GM21528 (cell line): ENCODE measurements at regions not wholly inside any gene's neighbourhood (a gene's known extent, or its start where the extent isn't known, plus 50 kb on each side); places are given as distances from the start of the nearest gene placed in this dataset.

ENCODE experiments used
- ATAC-seq: cut with Tn5 transposase; IDR thresholded peaks from one replicate; pipeline ENCODE4 v1.9.1; 2021; ENCODE audit warnings: mild to moderate bottlenecking, moderate library complexity; ENCODE audit not compliant: unreplicated experiment, low FRiP score

- no peak for ATAC-seq
Measured at GRCh38 chr1:195941795-195942194, 666.4 kb downstream of the KCNT2 start.

DNA sequence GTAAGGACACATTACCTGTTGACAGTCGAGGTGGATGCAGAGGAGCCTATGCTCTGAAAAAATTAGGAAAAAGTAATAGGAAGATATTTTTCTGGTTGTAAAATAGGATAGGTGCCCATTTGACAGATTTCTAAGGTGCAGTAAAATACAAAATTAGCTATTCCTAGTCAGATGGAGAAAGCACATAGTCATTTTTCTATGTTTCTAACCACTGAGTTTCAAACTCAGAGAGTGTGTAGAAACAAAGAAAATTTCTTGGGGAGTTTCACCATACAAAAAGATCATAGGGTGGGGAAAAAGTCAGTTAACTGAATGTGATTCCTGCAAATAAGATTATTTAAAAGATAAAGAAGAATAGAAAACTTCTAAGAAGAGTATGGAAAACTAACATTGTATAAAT, 666.9 kb downstream of the KCNT2 start:
- ATAC-seq, result no peak

DNA sequence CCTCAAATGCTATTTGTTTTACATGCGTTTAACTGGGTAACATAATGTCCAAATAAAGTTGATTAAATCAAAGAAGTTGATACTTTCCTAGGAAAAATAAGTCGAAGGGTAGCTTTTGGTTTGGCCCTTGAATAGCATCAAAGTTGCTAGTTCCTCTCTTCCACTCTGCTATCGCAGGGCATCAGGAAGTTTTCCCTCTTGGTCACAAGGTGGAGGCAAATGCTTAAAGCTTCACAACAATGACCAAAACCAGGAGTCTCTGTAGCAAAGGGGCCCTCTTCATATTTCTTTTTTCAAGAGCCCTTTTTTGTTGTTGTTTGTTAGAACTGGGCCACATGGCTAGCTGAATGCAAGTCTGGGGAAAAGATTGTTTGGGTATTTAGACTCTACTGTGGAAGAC, 668.4 kb downstream of the KCNT2 start:
- ATAC-seq, result no peak

DNA sequence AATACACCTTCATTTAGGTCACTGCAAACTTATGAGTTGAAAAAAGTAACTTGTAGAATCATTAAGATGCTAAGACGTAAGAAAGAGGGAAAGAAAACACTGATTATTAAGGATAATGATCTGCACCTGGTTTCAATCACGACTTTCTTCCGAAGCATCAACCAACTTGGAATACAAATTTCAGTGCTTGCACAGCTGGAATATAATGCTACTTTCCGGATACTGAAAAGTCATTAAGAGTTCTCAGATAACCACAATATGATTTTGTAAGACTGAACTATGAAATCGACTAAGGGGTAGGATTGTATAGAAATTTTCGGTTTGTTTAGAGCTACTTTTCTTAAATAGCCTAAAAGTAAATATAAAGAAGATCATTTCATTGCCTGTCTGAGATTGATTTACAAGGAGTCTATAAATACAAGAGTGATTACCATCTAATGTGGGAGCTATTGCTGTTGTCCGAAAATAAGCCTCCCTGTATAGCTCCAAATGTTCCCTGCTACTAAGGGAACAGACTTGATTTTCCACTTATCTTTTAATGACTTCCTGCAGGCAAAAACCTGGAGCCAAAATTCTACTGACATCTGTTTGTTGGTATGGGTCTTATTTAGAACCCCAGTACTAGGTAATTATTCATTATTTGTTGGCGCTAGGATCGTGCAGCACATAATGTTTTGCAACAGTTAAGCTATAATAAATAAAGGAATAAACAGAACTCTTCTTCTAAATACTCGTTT, 673.3 kb downstream of the KCNT2 start:
- no peak for ATAC-seq

GRCh38 chr1:195933835-195934234, 674.4 kb downstream of the KCNT2 start:
- ATAC-seq, result no peak

DNA sequence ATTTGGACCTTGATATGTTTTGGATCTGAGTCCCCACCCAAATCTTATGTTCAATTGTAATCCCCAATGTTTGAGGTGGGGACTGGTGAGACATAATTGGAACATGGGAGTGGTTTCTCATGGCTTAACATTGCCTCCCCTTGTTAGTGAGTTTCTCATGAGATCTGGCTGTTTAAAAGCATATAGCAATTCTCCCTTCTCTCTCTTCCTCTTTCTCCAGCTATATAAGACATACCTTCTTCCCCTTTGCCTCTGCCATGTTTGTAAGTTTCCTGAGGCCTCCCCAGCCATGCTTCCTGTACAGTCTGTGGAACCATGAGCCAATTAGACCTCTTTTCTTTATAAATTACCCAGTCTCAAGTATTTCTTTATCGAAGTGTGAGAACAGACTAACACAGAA, 692.4 kb downstream of the KCNT2 start:
- ATAC-seq, result no peak

GRCh38 chr1:195909061-195909460, 699.2 kb downstream of the KCNT2 start:
- no peak for ATAC-seq

DNA sequence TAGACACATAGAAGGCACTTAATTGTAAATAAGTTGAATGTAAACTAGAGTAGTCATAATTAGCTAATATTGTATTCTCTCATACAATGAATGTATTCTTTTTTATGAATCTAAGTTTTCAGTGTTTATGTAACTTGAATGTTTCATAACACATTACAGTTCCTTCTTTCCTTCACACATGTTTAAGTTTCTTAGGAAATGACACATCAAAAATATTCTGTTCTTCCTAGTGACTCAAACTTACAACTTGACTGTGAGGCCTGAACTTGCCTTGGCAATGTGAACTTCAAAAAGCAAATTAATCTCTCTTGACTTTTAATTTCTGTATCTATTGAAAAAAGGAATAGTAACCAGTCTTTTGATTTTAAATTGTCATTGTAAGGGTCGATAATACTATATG, 700.1 kb downstream of the KCNT2 start:
- no peak for ATAC-seq

DNA sequence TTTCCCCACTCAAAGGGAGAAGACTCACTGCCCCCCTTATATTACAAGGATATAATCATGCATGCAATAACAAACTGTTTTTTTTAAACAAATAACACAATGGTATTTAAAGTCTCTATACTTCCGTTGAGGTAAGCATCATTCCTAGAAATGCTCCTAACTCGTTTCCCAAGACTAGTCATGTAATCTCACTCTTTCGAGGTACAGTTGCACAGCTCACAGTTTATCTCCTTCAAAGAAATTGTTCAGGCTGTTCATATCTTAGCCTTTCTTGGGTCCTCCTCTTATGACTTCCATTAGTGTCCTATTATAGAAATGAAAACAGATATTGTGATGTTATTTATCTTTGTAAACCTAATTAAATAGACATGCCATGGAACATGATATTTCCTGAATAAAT, 705.0 kb downstream of the KCNT2 start:
- ATAC-seq, result no peak

DNA sequence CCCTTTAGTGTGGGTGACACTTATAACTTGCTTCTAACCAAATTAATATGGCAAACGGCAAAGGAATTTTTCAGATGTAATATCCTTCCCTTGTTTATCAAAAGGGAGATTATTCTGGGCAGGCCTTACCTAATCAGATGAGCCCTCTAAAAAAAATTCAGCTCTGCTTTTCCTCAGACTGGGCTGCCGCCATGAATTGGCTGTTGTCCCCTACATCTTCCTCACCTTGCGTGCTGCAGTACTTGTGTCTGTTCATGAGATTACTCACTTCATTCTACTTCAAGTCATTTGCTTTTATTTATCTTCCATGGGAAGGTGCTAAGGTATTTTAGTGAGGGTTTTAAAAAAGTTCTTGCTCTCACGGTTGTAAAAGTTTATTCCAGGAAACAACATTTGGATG, 705.5 kb downstream of the KCNT2 start:
- ATAC-seq, result no peak

DNA sequence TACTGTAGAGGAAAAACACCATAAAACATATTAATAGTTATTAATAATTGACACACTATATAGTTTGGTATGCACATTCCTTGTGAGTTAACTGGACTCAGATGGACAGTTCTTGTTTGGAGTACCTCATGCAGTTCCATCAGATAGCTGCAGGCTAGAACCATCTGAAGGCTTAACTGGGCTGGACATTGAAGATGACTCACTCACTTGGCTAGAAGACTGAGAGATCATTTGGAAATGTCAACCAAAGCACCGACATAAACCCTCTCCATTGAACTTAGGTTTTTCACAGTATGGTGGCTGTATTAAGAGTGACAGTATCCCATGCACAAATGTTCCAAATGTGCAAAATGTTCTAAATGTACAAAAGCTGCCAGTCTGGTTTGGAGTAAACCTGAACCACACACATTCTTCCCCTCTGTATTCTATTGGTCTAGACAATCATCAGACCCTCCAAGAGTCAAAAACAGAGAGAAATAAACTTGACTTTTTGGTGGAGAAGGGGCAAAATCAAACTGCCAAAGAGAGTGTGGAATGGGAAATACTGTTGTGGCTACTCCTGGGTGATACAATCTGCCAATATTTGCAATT, 708.4 kb downstream of the KCNT2 start:
- ATAC-seq, result no peak

DNA sequence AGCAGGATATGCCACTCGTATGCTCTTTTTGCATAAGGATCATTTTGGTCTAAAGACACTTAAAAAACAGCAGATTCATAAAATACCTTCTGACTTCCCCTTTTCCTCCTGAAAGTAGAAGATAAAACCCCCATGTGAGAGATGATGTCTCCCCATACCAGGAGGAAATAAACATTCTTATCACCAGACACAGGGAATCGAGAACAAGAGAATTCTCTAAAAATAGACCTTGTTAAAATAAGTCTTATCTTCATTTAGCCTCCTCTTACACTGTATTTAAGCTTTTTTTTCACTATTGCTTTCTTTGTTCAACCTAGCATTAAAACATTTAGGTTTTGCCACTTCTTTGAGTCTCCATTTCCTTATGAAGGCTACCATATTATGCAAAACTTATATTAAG, 709.3 kb downstream of the KCNT2 start:
- ATAC-seq, result no peak

DNA sequence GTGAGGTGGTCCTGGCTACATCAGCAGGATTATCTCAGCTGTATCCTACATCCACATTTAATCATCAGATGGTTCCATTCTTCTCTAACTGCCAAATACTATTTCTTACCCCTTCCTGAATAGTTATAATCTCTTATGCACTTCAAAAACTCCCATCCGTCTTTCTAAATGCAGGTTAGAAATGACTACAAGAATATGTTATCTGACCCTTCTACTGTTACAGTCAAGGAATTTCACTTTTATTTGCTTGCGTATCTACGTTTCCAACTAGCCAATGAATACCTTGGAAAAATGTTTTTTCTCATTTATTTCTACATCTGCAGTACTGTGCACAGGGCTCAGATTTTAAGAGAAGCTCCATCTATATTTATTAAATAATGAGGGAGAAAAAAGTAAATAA, 709.9 kb downstream of the KCNT2 start:
- no peak for ATAC-seq

DNA sequence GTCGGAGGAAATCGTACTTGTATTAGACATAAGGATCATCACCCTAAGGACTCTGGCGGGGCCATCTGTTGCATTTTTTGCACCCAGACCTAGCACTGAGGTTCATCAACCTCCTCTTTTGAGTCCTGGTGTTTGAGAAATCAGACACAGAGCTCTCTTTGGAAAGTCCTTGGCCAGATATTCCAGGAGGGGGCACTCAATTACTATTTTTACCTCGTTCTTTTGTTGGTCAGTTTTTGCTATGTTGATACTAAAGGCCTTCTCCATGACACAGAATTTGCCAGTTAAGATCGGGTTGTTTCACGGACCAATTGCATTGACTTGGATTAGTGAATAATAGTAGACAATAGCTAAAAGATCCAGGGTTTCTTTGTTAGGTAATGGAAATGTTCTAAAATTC, 711.2 kb downstream of the KCNT2 start:
- no peak for ATAC-seq

DNA sequence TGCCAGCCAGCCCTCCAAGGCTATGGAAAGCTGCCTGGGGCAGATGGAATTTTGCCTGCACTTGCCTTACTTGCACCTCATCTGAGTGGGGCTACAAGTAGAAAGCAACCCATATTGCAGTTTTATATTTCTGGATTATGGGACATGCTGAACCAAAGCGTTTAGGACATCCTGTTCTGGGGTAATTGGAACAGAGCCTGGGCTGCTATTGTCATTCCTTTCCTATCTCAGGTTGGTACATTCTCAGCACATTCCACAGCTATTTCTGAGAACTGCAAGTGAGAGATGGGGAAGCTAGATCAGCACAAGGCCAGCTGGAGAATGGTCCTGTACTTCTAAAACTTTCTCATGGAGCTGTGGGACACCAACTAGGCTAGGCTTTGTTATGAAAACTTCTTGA, 713.8 kb downstream of the KCNT2 start:
- ATAC-seq, result no peak

- ATAC-seq, result no peak
Measured at GRCh38 chr1:195886000-195886399, 722.2 kb downstream of the KCNT2 start.

GRCh38 chr1:195878478-195878877, 729.8 kb downstream of the KCNT2 start:
- ATAC-seq, result no peak

DNA sequence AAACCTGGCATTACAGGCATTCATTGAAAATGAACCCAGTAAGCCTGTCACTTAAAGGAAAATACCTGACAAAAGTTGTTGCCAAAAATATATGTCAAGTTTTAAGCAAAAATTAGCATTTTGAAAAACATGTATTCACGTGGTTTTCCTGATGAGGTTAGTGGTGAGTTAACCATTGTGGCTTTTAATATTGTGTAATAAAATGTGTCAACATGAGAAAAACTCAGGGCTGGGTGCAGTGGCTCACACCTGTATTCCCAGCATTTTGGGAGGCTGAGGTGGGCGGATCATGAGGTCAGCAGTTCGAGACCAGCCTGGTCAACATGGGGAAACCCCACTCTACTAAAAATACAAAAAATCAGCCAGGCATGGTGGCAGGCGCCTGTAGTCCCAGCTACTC, 731.4 kb downstream of the KCNT2 start:
- ATAC-seq, result no peak

GRCh38 chr1:195872376-195872775, 735.9 kb downstream of the KCNT2 start:
- ATAC-seq, result no peak

DNA sequence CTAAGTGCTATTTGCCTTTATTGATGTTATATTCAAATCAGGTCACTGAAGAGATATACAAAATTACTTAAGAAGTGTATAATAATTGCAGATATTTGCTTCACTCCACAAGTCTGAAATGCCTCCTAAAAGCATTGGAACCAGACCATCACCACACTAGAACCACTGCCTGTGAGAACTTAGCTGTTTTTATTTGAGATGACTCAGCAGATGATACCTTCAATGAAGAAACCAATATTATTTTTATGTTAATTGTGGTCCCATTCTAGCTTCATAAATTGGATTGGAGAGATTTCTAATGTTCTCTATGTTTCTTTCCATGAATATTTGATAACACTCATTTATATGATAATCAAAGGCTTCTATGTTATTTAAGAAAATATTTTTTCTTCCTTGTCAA, 740.6 kb downstream of the KCNT2 start:
- ATAC-seq, result no peak

GRCh38 chr1:195866781-195867222, 741.4 kb downstream of the KCNT2 start:
- ATAC-seq, result no peak

- no peak for ATAC-seq
Measured at GRCh38 chr1:195866091-195866780, 742.0 kb downstream of the KCNT2 start.
